ENCODE measurements at regions not wholly inside any gene's neighbourhood (a gene's known extent, or its start where the extent isn't known, plus 50 kb on each side); places are given as distances from the start of the nearest gene placed in this dataset.

DNA sequence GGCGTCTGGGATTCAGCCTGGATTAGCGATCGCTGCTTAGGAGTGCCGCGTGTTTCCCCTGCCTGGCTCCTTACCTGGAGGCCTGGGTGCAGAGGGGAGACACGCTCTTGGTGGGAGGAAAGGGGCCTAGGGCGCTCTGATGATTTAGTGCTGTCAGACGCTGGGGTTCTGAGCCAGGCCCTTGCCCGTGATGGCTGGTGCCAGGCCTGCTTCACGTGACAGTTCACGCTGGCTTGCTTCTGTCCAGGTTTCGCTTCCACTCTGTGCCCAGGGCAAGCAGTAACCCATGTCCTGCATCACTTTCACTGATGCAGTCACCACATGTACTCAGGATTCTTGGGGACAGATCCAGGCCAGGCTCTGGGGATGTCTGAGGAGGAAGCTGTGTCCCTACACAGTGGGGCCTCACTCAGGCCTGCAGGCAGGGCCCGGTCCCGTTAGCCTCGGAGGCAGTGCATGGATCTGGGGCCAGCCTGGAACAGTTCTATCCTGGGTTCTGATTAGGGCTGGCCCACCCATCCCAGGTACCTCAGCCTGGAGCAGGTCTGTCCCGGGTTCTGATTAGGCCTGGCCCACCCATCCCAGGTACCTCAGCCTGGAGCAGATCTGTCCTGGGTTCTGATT, 1220.9 kb downstream of the BRD1 start:
- ChIA-PET CTCF (no interaction called here), POLR2A (ENCODE audit: unreplicated experiment) (no interaction called here)
- ATAC-seq (ENCODE audit: low read depth) = no peak
- Histone ChIP-seq H3K9me3 (ENCODE audit: control insufficient read depth, insufficient read depth, low read length) (peaks cover 67% of the 10 kb centered on the region), H3K18ac (ENCODE audit: low read depth, low read length) (no peak overlapping the region), H2BK120ac (ENCODE audit: low read depth, low read length) (no peak overlapping the region), H3K4me2 (ENCODE audit: low read depth, low read length) (no peak overlapping the region), H2AK5ac (ENCODE audit: low read depth, low read length) (no peak overlapping the region), H2AK9ac (replicated peaks; ENCODE audit: low read depth, low read length, poor library complexity) (no peak overlapping the region), H3K4me3 (ENCODE audit: insufficient read depth, low read depth, low read length) (no peak overlapping the region), H3K79me1 (ENCODE audit: low read depth in 1 of 2, low read length in 2 of 2) (no peaks in the 10 kb centered on the region), H3K14ac (replicated peaks; ENCODE audit: low read depth, low read length) (no peak overlapping the region), H2BK5ac (ENCODE audit: low read depth, low read length, poor library complexity, severe bottlenecking) (no peak overlapping the region), H3K36me3 (ENCODE audit: control insufficient read depth, insufficient read depth, low read length) (no peaks in the 10 kb centered on the region), H3K27ac (ENCODE audit: insufficient read depth, low read length) (no peak overlapping the region), H2BK15ac (ENCODE audit: low read depth, low read length) (no peak overlapping the region), H3K4ac (ENCODE audit: low read depth, low read length) (no peak overlapping the region), H4K5ac (ENCODE audit: low read depth, low read length) (no peak overlapping the region), H4K91ac (ENCODE audit: insufficient read depth, low read depth, low read length) (no peak overlapping the region), H3K4me1 (ENCODE audit: control insufficient read depth, insufficient read depth, low read length) (no peaks in the 10 kb centered on the region), H4K20me1 (ENCODE audit: insufficient read depth, low read length) (no peaks in the 10 kb centered on the region), H3K56ac (ENCODE audit: extremely low read depth, insufficient read depth, low read length) (no peak overlapping the region), H3K23ac (ENCODE audit: low read depth, low read length) (no peak overlapping the region), H3K9ac (ENCODE audit: low read depth, low read length) (no peak overlapping the region), H4K8ac (ENCODE audit: low read depth in 2 of 2, low read length in 2 of 2) (no peak overlapping the region), H3K9me1 (ENCODE audit: insufficient read depth, low read length) (no peaks in the 10 kb centered on the region), H2AFZ (replicated peaks; ENCODE audit: low read length, poor library complexity) (no peak overlapping the region), H2BK20ac (ENCODE audit: low read depth, low read length) (no peak overlapping the region), H3K27me3 (ENCODE audit: control insufficient read depth, insufficient read depth, low read length) (no peaks in the 10 kb centered on the region)
- TF ChIP-seq MXI1 (IDR thresholded peaks at IDR 0.05; ENCODE audit: borderline replicate concordance, low read depth, low read length) (no peak), NFE2L2 (IDR thresholded peaks at IDR 0.05; ENCODE audit: low read depth, low read length) (no peak), FOS (IDR thresholded peaks at IDR 0.05; ENCODE audit: low read depth, low read length) (no peak), RAD21 (IDR thresholded peaks at IDR 0.05; ENCODE audit: low read length) (no peak), SMC3 (IDR thresholded peaks at IDR 0.05; ENCODE audit: low read depth, low read length) (no peak), CHD1 (IDR thresholded peaks at IDR 0.05; ENCODE audit: low read depth, low read length) (no peak), RCOR1 (IDR thresholded peaks at IDR 0.05; ENCODE audit: insufficient replicate concordance, low read length) (no peak), MAFK (IDR thresholded peaks at IDR 0.05; ENCODE audit: low read depth, low read length) (no peak), CEBPB (IDR thresholded peaks at IDR 0.05; ENCODE audit: low read depth, low read length) (no peak), BHLHE40 (IDR thresholded peaks at IDR 0.05; ENCODE audit: low read depth, low read length) (no peak), RFX5 (IDR thresholded peaks at IDR 0.05; ENCODE audit: low read depth, low read length) (no peak), MAZ (IDR thresholded peaks at IDR 0.05; ENCODE audit: borderline replicate concordance, low read depth, low read length) (no peak)
- TF ChIP-seq, protein P1, sequence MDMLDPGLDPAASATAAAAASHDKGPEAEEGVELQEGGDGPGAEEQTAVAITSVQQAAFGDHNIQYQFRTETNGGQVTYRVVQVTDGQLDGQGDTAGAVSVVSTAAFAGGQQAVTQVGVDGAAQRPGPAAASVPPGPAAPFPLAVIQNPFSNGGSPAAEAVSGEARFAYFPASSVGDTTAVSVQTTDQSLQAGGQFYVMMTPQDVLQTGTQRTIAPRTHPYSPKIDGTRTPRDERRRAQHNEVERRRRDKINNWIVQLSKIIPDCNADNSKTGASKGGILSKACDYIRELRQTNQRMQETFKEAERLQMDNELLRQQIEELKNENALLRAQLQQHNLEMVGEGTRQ (IDR thresholded peaks at IDR 0.05; ENCODE audit: low read depth, low read length) = no peak
- TF ChIP-seq, protein P2, sequence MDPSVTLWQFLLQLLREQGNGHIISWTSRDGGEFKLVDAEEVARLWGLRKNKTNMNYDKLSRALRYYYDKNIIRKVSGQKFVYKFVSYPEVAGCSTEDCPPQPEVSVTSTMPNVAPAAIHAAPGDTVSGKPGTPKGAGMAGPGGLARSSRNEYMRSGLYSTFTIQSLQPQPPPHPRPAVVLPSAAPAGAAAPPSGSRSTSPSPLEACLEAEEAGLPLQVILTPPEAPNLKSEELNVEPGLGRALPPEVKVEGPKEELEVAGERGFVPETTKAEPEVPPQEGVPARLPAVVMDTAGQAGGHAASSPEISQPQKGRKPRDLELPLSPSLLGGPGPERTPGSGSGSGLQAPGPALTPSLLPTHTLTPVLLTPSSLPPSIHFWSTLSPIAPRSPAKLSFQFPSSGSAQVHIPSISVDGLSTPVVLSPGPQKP (IDR thresholded peaks at IDR 0.05; ENCODE audit: borderline replicate concordance, low read depth, low read length) = no peak
- TF ChIP-seq, protein P3, sequence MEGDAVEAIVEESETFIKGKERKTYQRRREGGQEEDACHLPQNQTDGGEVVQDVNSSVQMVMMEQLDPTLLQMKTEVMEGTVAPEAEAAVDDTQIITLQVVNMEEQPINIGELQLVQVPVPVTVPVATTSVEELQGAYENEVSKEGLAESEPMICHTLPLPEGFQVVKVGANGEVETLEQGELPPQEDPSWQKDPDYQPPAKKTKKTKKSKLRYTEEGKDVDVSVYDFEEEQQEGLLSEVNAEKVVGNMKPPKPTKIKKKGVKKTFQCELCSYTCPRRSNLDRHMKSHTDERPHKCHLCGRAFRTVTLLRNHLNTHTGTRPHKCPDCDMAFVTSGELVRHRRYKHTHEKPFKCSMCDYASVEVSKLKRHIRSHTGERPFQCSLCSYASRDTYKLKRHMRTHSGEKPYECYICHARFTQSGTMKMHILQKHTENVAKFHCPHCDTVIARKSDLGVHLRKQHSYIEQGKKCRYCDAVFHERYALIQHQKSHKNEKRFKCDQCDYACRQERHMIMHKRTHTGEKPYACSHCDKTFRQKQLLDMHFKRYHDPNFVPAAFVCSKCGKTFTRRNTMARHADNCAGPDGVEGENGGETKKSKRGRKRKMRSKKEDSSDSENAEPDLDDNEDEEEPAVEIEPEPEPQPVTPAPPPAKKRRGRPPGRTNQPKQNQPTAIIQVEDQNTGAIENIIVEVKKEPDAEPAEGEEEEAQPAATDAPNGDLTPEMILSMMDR (conservative IDR thresholded peaks at IDR 0.05; ENCODE audit: low read depth, low read length) = no peak
- intact Hi-C loops (cut with micrococcal nuclease) = no loop called here
- in situ Hi-C loops (cut with MboI; ENCODE audit: low sequenced_read_pairs) = no loop called here
- DNase-seq = no peak
- WGBS, 2 experiments (ENCODE audit: extremely low coverage in 2 of 2, insufficient read length in 1 of 2) = 74% methylated on average over 7 of the region's 16 CpGs; no CpG with 5 or more reads in 1 of the 2 experiments
- BruUV-seq (replicated peaks) = no TSS peak
- dilution Hi-C loops (cut with HindIII; ENCODE audit: low sequenced_read_pairs, unreplicated experiment) = no loop called here

All from IMR-90 (cell line).